GM23338 (cell line): ENCODE measurements at regions not wholly inside any gene's neighbourhood (a gene's known extent, or its start where the extent isn't known, plus 50 kb on each side); places are given as distances from the start of the nearest gene placed in this dataset.

Experiments
- ATAC-seq: fragments of 200-7000 bp; cut with Tn5 transposase; 3 replicates; pipeline ENCODE4 v1.9.1; 2020
- DNase-seq: peaks from one replicate; pipeline ENCODE4 v3.0.0-alpha.2; 2015; ENCODE audit warnings: low spot score
- H2AFZ ChIP-seq: fragments of 200-600 bp; sonication (generic); 2 replicates; pipeline ENCODE4 v1.8.0; 2016; ENCODE audit warnings: antibody characterized with exemption, mild to moderate bottlenecking, moderate library complexity
- H3F3A ChIP-seq: fragments of 200-600 bp; sonication (generic); replicated peaks from 2 replicates; pipeline ENCODE4 v1.8.0; 2017; ENCODE audit warnings: antibody characterized with exemption, mixed run types, low read depth
- H3K27ac ChIP-seq: fragments of 200-600 bp; sonication (generic); 2 replicates; pipeline ENCODE4 v1.6.1; 2016; ENCODE audit warnings: low read depth
- H3K27me3 ChIP-seq: fragments of 200-600 bp; sonication (generic); 2 replicates; pipeline ENCODE4 v1.8.0; 2016; ENCODE audit warnings: mild to moderate bottlenecking, mixed run types, moderate library complexity; ENCODE audit not compliant: insufficient read depth
- H3K36me3 ChIP-seq: fragments of 200-600 bp; sonication (generic); 2 replicates; pipeline ENCODE4 v1.8.0; 2016; ENCODE audit warnings: mild to moderate bottlenecking; ENCODE audit not compliant: insufficient read depth
- H3K4me1 ChIP-seq: fragments of 200-600 bp; sonication (generic); 2 replicates; pipeline ENCODE4 v1.8.0; 2016; ENCODE audit warnings: mild to moderate bottlenecking, moderate library complexity; ENCODE audit not compliant: insufficient read depth
- H3K4me2 ChIP-seq: fragments of 200-600 bp; sonication (generic); 2 replicates; pipeline ENCODE4 v1.7.1; 2017; ENCODE audit warnings: mixed run types
- H3K4me3 ChIP-seq: fragments of 200-600 bp; sonication (generic); 2 replicates; pipeline ENCODE4 v1.6.1; 2016; ENCODE audit warnings: mixed run types
- H3K79me2 ChIP-seq: fragments of 200-600 bp; sonication (generic); replicated peaks from 2 replicates; pipeline ENCODE4 v1.8.0; 2017; ENCODE audit warnings: mild to moderate bottlenecking; ENCODE audit not compliant: insufficient read depth
- H3K9me2 ChIP-seq: fragments of 200-600 bp; sonication (generic); 2 replicates; pipeline ENCODE4 v1.8.0; 2017; ENCODE audit not compliant: insufficient read depth
- H4K20me1 ChIP-seq: fragments of 200-600 bp; sonication (generic); replicated peaks from 2 replicates; pipeline ENCODE4 v1.8.0; 2017; ENCODE audit warnings: mild to moderate bottlenecking; ENCODE audit not compliant: insufficient read depth
- H3K27ac Mint-ChIP-seq: 2 replicates; pipeline ENCODE4 v1.8.0; 2020; ENCODE audit warnings: inconsistent platforms, mild to moderate bottlenecking, moderate library complexity, mixed read lengths
- H3K27me3 Mint-ChIP-seq: 3 replicates; pipeline ENCODE4 v1.8.0; 2022; ENCODE audit warnings: low read depth, mild to moderate bottlenecking, moderate library complexity, mixed read lengths, inconsistent platforms; ENCODE audit not compliant: insufficient read depth, poor library complexity
- H3K36me3 Mint-ChIP-seq: 3 replicates; pipeline ENCODE4 v1.8.0; 2021; ENCODE audit warnings: low read depth, mild to moderate bottlenecking, inconsistent platforms, moderate library complexity, mixed read lengths
- H3K4me1 Mint-ChIP-seq: 3 replicates; pipeline ENCODE4 v1.8.0; 2020; ENCODE audit warnings: mild to moderate bottlenecking, inconsistent platforms, mixed read lengths
- H3K4me3 Mint-ChIP-seq: 3 replicates; pipeline ENCODE4 v1.8.0; 2021; ENCODE audit warnings: moderate library complexity, mild to moderate bottlenecking, inconsistent platforms, mixed read lengths
- H3K9me3 Mint-ChIP-seq: 3 replicates; pipeline ENCODE4 v1.8.0; 2020; ENCODE audit warnings: moderate library complexity, mild to moderate bottlenecking, inconsistent platforms, mixed read lengths
- CREB1 ChIP-seq: fragments of 250-450 bp; sonication (Bioruptor Pico); IDR thresholded peaks from 2 replicates; pipeline ENCODE4 v1.5.0; 2020; ENCODE audit warnings: low read depth, mild to moderate bottlenecking, moderate library complexity
- CTCF ChIP-seq, 2 experiments: fragments of 200-600 bp in 1 of 2; sonication (generic) in 1 of 2; conservative IDR thresholded peaks; 2 replicates each; pipeline versions ENCODE4 v1.5.1 to v1.6.1; 2016 to 2017; ENCODE audit warnings: antibody characterized with exemption in 2 of 2, low read depth in 2 of 2, mild to moderate bottlenecking in 2 of 2, moderate library complexity in 1 of 2
- ETS1 ChIP-seq: IDR thresholded peaks from 2 replicates; pipeline ENCODE4 v1.6.1; 2016; ENCODE audit warnings: antibody characterized with exemption
- EZH2phosphoT487 ChIP-seq: fragments of 200-600 bp; sonication (generic); IDR thresholded peaks from one replicate; pipeline ENCODE4 v1.8.1; 2018; ENCODE audit warnings: antibody characterized with exemption; ENCODE audit not compliant: unreplicated experiment
- POLR2AphosphoS5 ChIP-seq: IDR thresholded peaks from 2 replicates; pipeline ENCODE4 v1.6.1; 2016; ENCODE audit warnings: antibody characterized with exemption, low read depth
- STAT1 ChIP-seq: IDR thresholded peaks from one replicate; pipeline ENCODE4 v1.6.1; 2016; ENCODE audit warnings: antibody characterized with exemption; ENCODE audit not compliant: unreplicated experiment
- ZNF331 ChIP-seq: fragments of 250-450 bp; sonication (Bioruptor Pico); IDR thresholded peaks from 2 replicates; pipeline ENCODE4 v1.5.0; 2020; ENCODE audit warnings: low read depth, mild to moderate bottlenecking, moderate library complexity
- TF ChIP-seq, protein P1 (sequence below): IDR thresholded peaks from one replicate; pipeline ENCODE4 v1.6.1; 2018; ENCODE audit warnings: antibody characterized with exemption; ENCODE audit not compliant: unreplicated experiment

DNA sequence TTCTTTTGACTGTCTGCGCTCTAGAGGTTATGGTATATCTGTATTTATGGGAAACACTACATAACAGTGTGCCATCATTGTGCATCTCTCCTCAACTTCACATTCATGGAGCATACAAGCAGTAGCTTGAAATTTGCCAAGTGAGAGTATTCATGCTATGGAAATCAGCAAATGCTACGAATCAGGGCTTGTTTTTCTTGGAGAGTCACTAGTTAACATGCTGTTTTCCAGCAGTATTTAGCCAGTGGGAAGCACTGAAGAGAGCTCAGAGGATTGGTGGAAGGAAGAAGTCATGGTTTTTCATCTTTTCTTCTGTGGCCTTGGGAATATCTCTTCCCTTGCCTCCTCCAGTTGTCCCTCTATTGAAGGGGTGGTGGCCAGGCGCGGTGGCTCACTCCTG lies 303.0 kb downstream of the PSAT1 start (continued):
- TF ChIP-seq ETS1 (no peak), POLR2AphosphoS5 (no peak), ZNF331 (CRISPR knock-in tag) (no peak), CREB1 (CRISPR knock-in tag) (no peak), CTCF (conservative IDR thresholded peaks at IDR 0.05; ENCODE audit: low read depth in 2 of 2) (no peak), EZH2phosphoT487 (no peak), STAT1 (no peak)

- Histone ChIP-seq H3F3A (no peaks in the 10 kb centered on the region), H3K27me3 (no peaks in the 10 kb centered on the region), H3K79me2 (no peaks in the 10 kb centered on the region), H3K4me3 (no peak overlapping the region), H3K27ac (no peak overlapping the region), H4K20me1 (no peaks in the 10 kb centered on the region), H3K9me2 (no peaks in the 10 kb centered on the region; the same call in 1 of the 2 replicates), H3K4me2 (no peak overlapping the region), H2AFZ (no peak overlapping the region), H3K36me3 (no peaks in the 10 kb centered on the region), H3K4me1 (no peaks in the 10 kb centered on the region; the same call in 1 of the 2 replicates)
- H3K27ac Mint-ChIP-seq = no peak overlapping the region
- H3K27me3 Mint-ChIP-seq = peaks cover 2% of the 10 kb centered on the region
- H3K4me3 Mint-ChIP-seq = no peak overlapping the region
- TF ChIP-seq, protein P1, sequence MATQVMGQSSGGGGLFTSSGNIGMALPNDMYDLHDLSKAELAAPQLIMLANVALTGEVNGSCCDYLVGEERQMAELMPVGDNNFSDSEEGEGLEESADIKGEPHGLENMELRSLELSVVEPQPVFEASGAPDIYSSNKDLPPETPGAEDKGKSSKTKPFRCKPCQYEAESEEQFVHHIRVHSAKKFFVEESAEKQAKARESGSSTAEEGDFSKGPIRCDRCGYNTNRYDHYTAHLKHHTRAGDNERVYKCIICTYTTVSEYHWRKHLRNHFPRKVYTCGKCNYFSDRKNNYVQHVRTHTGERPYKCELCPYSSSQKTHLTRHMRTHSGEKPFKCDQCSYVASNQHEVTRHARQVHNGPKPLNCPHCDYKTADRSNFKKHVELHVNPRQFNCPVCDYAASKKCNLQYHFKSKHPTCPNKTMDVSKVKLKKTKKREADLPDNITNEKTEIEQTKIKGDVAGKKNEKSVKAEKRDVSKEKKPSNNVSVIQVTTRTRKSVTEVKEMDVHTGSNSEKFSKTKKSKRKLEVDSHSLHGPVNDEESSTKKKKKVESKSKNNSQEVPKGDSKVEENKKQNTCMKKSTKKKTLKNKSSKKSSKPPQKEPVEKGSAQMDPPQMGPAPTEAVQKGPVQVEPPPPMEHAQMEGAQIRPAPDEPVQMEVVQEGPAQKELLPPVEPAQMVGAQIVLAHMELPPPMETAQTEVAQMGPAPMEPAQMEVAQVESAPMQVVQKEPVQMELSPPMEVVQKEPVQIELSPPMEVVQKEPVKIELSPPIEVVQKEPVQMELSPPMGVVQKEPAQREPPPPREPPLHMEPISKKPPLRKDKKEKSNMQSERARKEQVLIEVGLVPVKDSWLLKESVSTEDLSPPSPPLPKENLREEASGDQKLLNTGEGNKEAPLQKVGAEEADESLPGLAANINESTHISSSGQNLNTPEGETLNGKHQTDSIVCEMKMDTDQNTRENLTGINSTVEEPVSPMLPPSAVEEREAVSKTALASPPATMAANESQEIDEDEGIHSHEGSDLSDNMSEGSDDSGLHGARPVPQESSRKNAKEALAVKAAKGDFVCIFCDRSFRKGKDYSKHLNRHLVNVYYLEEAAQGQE = no peak
- peak; percentile 78 to 84 for TF ChIP-seq CTCF (conservative IDR thresholded peaks at IDR 0.05; ENCODE audit: low read depth in 2 of 2)
- no peaks in the 10 kb centered on the region for H3K9me3 Mint-ChIP-seq
- peak; percentile 65 for DNase-seq
- peaks cover 26% of the 10 kb centered on the region for H3K4me1 Mint-ChIP-seq
- no peaks in the 10 kb centered on the region for H3K36me3 Mint-ChIP-seq
- peak; percentile 25; the same call in 1 of the 3 replicates for ATAC-seq
Observed at GRCh38 chr9:78601957-78602565, 305.1 kb downstream of the PSAT1 start.
